ENCODE measurements at regions not wholly inside any gene's neighbourhood (a gene's known extent, or its start where the extent isn't known, plus 50 kb on each side); places are given as distances from the start of the nearest gene placed in this dataset.

GRCh38 chr11:64449381-64450167 lies 90.6 kb downstream of the RPS6KA4 start (continued):
- TF ChIP-seq AFF4 (CRISPR knock-in tag; IDR thresholded peaks at IDR 0.05) (no peak), PHB2 (IDR thresholded peaks at IDR 0.05; ENCODE audit: low read depth) (no peak), SMAD4 (CRISPR knock-in tag; conservative IDR thresholded peaks at IDR 0.05) (no peak), ZNF143 (CRISPR knock-in tag; IDR thresholded peaks at IDR 0.05) (no peak), FOXA3 (CRISPR knock-in tag; conservative IDR thresholded peaks at IDR 0.05 in 1 of 2, IDR thresholded peaks at IDR 0.05 in 1 of 2) (no peak), PPARD (CRISPR knock-in tag; IDR thresholded peaks at IDR 0.05) (no peak), CAMTA2 (CRISPR knock-in tag; conservative IDR thresholded peaks at IDR 0.05) (no peak), ZNF165 (CRISPR knock-in tag; IDR thresholded peaks at IDR 0.05; ENCODE audit: borderline replicate concordance) (no peak), MBD2 (IDR thresholded peaks at IDR 0.05; ENCODE audit: borderline replicate concordance, low read depth) (no peak), KDM2B (CRISPR knock-in tag; IDR thresholded peaks at IDR 0.05) (no peak), ZNF695 (CRISPR knock-in tag; IDR thresholded peaks at IDR 0.05) (no peak), FOXM1 (IDR thresholded peaks at IDR 0.05; ENCODE audit: low read depth) (no peak), FOXM1 (CRISPR knock-in tag; IDR thresholded peaks at IDR 0.05; ENCODE audit: low read depth) (0 out of 2 replicates have a peak, but pooled peaks have one; percentile 45), NCOA2 (IDR thresholded peaks at IDR 0.05; ENCODE audit: partially characterized antibody in 2 of 2) (no peak), KDM4B (IDR thresholded peaks at IDR 0.05; ENCODE audit: borderline replicate concordance in 2 of 2, low read depth in 1 of 2) (no peak), ATF1 (CRISPR knock-in tag; IDR thresholded peaks at IDR 0.05) (no peak), ATF1 (tag; IDR thresholded peaks at IDR 0.05) (peak; percentile 59), TEAD4 (IDR thresholded peaks at IDR 0.05; ENCODE audit: low read length) (no peak), TEAD4 (CRISPR knock-in tag; IDR thresholded peaks at IDR 0.05; ENCODE audit: borderline replicate concordance) (no peak), MAFF (IDR thresholded peaks at IDR 0.05; ENCODE audit: low read length) (no peak), SETDB1 (IDR thresholded peaks at IDR 0.05; ENCODE audit: low read length) (no peak), BRF1 (IDR thresholded peaks at IDR 0.05; ENCODE audit: borderline replicate concordance, extremely low read depth, insufficient read length) (no peak), ZNF717 (CRISPR knock-in tag; IDR thresholded peaks at IDR 0.05) (no peak), MTA1 (IDR thresholded peaks at IDR 0.05; ENCODE audit: borderline replicate concordance) (no peak), PTTG1 (tag; IDR thresholded peaks at IDR 0.05; ENCODE audit: low read depth) (no peak), ZNF764 (CRISPR knock-in tag; IDR thresholded peaks at IDR 0.05; ENCODE audit: low read depth) (no peak)
- TF ChIP-seq, protein P1, sequence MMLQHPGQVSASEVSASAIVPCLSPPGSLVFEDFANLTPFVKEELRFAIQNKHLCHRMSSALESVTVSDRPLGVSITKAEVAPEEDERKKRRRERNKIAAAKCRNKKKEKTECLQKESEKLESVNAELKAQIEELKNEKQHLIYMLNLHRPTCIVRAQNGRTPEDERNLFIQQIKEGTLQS (IDR thresholded peaks at IDR 0.05), result no peak
- TF ChIP-seq, protein P1 (CRISPR knock-in tag; conservative IDR thresholded peaks at IDR 0.05), result no peak

All from K562 (cell line).